ENCODE measurements at regions not wholly inside any gene's neighbourhood (a gene's known extent, or its start where the extent isn't known, plus 50 kb on each side); places are given as distances from the start of the nearest gene placed in this dataset.

DNA sequence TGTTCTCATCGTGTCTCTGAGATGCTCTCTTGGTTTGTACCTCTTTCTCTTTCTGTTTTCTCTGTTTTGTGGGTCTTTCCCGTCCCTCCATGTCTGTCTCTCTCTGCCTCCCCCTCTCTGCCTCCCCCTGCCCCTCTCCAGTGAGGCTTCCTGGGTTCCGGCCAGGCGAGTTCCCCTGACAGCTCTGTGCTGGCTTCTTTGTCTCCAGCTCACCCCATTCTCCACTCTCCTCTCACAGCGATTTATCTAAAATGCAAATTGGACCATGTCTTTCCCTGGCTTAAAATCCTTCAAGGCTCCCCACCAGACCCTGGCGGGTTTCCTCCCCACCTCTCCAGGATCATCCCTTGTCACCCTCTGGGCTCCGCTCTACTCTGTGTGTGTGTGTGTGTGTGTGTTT lies 202.4 kb upstream of the POU3F1 start:
- TF ChIP-seq CTCF (IDR thresholded peaks at IDR 0.05) (no peak), POLR2A (IDR thresholded peaks at IDR 0.05) (no peak)

All from vagina (tissue), 2 donors.